ENCODE measurements at regions not wholly inside any gene's neighbourhood (a gene's known extent, or its start where the extent isn't known, plus 50 kb on each side); places are given as distances from the start of the nearest gene placed in this dataset.
A peak's percentile ranks its signal among the peaks of the same experiment; 100 is the strongest.

DNA sequence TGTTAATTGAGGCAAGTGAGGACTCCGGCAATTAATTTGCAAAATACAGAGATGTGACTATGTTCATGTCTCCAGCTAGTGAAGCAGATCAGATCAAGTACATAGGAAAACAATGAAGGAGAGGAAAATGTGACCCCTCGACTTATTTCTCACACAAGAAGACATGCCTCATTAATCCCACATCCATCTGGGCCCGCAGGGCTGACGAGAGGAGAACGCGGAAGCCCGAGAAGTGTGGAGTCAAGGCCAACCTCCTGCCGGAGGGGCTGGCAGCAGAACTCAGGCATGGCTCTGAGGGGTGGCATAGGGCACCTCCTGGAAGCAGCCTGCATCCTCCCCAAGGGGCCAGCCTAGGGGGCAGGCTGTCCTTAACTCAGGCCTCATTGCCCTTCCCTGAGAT lies 54.4 kb downstream of the ZNF503 start:
- DNase-seq (no peak), ATAC-seq (no peak)
- POLR2A ChIA-PET = no interaction called here
- Mint-ChIP-seq H3K36me3 (no peaks in the 10 kb centered on the region), H3K27ac (no peak overlapping the region), H3K4me1 (no peaks in the 10 kb centered on the region), H3K27me3 (peaks cover 0 to 9% (median 3%) of the 10 kb centered on the region in 5 donors), H3K9me3 (no peaks in the 10 kb centered on the region), H3K4me3 (no peak overlapping the region)

DNA sequence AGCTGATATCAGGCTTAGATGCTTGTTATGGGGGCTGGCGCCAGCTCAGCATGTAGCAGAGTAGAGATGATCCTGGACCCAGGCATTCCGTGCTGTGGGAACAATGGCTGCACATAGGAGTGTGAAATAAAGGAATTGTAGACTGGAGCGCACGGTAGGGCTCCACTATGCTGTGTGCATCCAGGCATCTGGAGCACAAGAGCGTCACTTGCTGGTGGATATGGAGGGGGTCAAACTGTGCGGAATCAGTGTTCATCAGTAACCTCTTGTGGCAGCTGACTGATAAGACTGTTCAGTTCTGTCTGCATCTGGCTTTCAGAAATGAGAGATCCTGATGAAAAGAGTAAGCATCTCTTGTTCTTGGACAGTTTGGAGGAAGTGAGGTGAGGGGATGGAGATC lies 55.8 kb downstream of the ZNF503 start:
- ATAC-seq (no peak), DNase-seq (no peak)
- Mint-ChIP-seq H3K27me3 (peaks cover 0 to 6% (median 3%) of the 10 kb centered on the region in 5 donors), H3K36me3 (no peaks in the 10 kb centered on the region), H3K9me3 (no peaks in the 10 kb centered on the region), H3K27ac (peak overlapping the region in 1 of 10 donors; percentile 5), H3K4me3 (no peak overlapping the region), H3K4me1 (no peaks in the 10 kb centered on the region)
- POLR2A ChIA-PET = no interaction called here

GRCh38 chr10:75344170-75344569 lies 57.4 kb downstream of the ZNF503 start:
- Mint-ChIP-seq H3K4me3 (no peak overlapping the region), H3K4me1 (no peaks in the 10 kb centered on the region), H3K27ac (no peak overlapping the region), H3K27me3 (peaks cover 0 to 10% (median 6%) of the 10 kb centered on the region in 5 donors), H3K36me3 (peaks cover 0 to under 1% (median 0%) of the 10 kb centered on the region in 3 donors), H3K9me3 (no peaks in the 10 kb centered on the region)
- POLR2A ChIA-PET = no interaction called here
- no peak for ATAC-seq
- DNase-seq = no peak

DNA sequence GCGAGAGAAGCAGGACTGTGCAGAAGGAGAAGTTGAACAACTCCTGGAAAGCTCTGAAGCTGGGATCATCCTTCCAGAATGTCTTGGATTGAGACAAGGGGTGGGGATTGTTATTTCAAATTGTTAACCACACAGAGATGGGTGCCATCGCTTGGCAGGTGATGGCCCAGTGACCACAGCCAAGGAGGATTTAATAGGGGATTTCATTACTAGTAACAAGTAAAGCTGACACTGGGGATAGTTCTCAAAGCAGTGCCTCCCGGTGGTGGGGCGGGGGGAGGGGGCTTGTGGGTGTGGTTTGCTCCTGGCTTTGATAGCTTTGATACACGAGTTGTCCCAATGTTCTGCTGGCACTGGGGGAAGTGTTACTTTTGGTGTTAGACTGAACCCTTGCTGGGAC lies 59.2 kb downstream of the ZNF503 start:
- Mint-ChIP-seq H3K4me1 (no peaks in the 10 kb centered on the region), H3K36me3 (peaks cover 0 to 2% (median 0%) of the 10 kb centered on the region in 3 donors), H3K27ac (no peak overlapping the region), H3K4me3 (no peak overlapping the region), H3K9me3 (no peaks in the 10 kb centered on the region), H3K27me3 (peaks cover 0 to 13% (median 6%) of the 10 kb centered on the region in 5 donors)
- DNase-seq (no peak), ATAC-seq (no peak)
- POLR2A ChIA-PET = no interaction called here

DNA sequence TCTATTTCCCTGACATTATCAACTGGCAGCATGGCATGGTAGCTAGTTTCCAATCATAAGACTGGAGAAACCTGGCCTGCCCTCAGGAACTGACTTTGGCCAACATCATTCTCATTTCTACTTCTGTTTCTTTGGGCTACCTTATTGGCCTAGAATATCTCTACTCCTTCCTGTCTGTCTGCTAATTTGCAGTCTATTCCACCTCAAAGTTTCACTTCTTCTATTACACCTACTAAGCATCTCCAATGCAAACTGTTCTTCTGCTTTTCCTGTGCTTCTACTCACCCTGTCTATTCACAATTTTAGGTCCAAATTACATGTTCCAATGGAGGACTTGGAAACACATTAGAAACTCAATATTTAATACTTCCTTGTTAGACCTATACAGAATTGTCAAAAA lies 65.6 kb downstream of the ZNF503 start:
- no peak for ATAC-seq

DNA sequence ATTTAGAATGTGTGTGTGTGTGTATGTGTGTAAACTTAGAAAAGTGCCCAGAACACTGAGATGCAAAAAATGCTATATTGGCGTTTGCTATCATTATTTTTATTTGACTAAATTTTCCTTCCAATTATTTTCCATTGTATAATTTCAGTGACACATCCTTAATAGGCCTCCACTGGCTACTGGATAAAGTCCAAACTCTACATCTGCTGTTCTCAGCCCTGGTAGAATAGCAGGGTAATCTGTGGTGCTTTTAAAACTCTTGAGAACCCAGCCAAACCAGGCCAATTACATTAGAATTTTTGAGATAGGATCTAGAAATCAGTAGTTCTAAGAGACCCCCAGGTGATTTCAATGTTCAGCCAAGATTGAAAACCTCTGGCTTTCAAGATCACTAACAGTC lies 66.4 kb downstream of the ZNF503 start:
- peaks cover 0 to 12% (median 2%) of the 10 kb centered on the region in 9 donors for H3K9me3 Mint-ChIP-seq
- H3K4me1 Mint-ChIP-seq = peaks cover 0 to 5% (median 0%) of the 10 kb centered on the region in 4 donors
- no peak overlapping the region for H3K4me3 Mint-ChIP-seq
- peaks cover 0 to 5% (median 2%) of the 10 kb centered on the region in 3 donors for H3K36me3 Mint-ChIP-seq
- no peak for DNase-seq
- no peak overlapping the region for H3K27ac Mint-ChIP-seq
- no peak for ATAC-seq
- POLR2A ChIA-PET = no interaction called here
- H3K27me3 Mint-ChIP-seq = peaks cover 9 to 29% (median 18%) of the 10 kb centered on the region in 5 donors

More for the DNA sequence above, 65.6 kb downstream of the ZNF503 start:
- Mint-ChIP-seq H3K4me3 (no peak overlapping the region), H3K27ac (no peak overlapping the region), H3K9me3 (peaks cover 0 to 12% (median 2%) of the 10 kb centered on the region in 9 donors), H3K4me1 (peaks cover 0 to 5% (median 0%) of the 10 kb centered on the region in 4 donors), H3K27me3 (peaks cover 5 to 22% (median 17%) of the 10 kb centered on the region in 5 donors), H3K36me3 (peaks cover 0 to 5% (median 2%) of the 10 kb centered on the region in 3 donors)
- POLR2A ChIA-PET = no interaction called here
- DNase-seq = no peak

GRCh38 chr10:75334720-75335119 lies 66.8 kb downstream of the ZNF503 start:
- Mint-ChIP-seq H3K9me3 (peaks cover 0 to 12% (median 2%) of the 10 kb centered on the region in 9 donors), H3K4me3 (no peak overlapping the region), H3K27ac (no peak overlapping the region), H3K27me3 (peaks cover 14 to 34% (median 21%) of the 10 kb centered on the region in 5 donors), H3K4me1 (peaks cover 0 to 5% (median 0%) of the 10 kb centered on the region in 4 donors), H3K36me3 (peaks cover 0 to 5% (median 2%) of the 10 kb centered on the region in 3 donors)
- DNase-seq (no peak), ATAC-seq (no peak)
- POLR2A ChIA-PET = no interaction called here

DNA sequence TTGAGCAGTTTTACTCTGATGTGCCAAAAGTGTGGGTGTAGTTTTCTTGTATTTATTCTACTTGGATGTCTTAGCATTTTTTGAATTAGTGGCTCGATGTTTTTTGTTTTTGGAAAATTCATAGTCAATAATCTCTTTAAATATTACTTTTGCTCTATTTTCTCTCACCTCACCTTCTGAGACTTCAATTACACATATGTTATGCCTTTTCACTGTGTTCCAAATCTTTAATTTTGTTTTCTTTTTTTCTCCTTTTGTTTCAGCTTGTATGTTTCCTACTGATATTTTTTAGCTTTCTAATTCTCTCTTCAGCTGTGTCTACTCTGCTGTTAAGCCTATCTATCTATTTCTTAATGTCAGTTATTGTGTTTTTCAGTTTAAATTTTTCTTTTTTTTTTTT lies 69.5 kb downstream of the ZNF503 start:
- no peak for DNase-seq
- Mint-ChIP-seq H3K4me1 (peaks cover 0 to 5% (median 0%) of the 10 kb centered on the region in 4 donors), H3K27me3 (peaks cover 19 to 45% (median 30%) of the 10 kb centered on the region in 5 donors), H3K27ac (no peak overlapping the region), H3K4me3 (no peak overlapping the region), H3K9me3 (peaks cover 0 to 12% (median 2%) of the 10 kb centered on the region in 9 donors), H3K36me3 (peaks cover 0 to 5% (median 0%) of the 10 kb centered on the region in 3 donors)
- ATAC-seq = no peak
- POLR2A ChIA-PET = no interaction called here

DNA sequence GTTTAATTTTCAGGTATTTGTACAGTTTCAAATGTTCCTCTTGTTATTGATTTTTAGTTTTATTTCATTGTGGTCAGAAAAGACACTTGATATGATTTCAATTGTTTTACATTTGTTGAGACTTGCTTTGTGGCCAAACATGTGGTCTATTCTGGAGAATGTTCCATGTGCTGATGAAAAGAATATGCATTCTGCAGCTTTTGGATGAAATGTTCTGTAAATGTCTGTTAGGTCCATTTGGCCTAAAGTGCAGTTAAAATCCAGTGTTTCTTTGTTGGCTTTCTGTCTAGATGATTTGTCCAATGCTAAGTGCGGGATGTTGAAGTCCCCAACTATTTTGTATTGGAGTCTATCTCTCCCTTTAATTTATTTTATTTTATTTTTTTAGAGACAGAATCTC lies 70.5 kb downstream of the ZNF503 start:
- H3K27ac Mint-ChIP-seq = no peak overlapping the region
- peaks cover 19 to 41% (median 29%) of the 10 kb centered on the region in 5 donors for H3K27me3 Mint-ChIP-seq
- peaks cover 0 to 5% (median 0%) of the 10 kb centered on the region in 4 donors for H3K4me1 Mint-ChIP-seq
- H3K9me3 Mint-ChIP-seq = peaks cover 0 to 11% (median 2%) of the 10 kb centered on the region in 9 donors
- DNase-seq = no peak
- no peak for ATAC-seq
- no peak overlapping the region for H3K4me3 Mint-ChIP-seq
- peaks cover 0 to 5% (median 0%) of the 10 kb centered on the region in 3 donors for H3K36me3 Mint-ChIP-seq
- POLR2A ChIA-PET = no interaction called here

GRCh38 chr10:75329190-75329745 lies 72.3 kb downstream of the ZNF503 start:
- Mint-ChIP-seq H3K9me3 (peaks cover 0 to 2% (median 0%) of the 10 kb centered on the region in 9 donors), H3K4me1 (no peaks in the 10 kb centered on the region), H3K36me3 (no peaks in the 10 kb centered on the region), H3K4me3 (no peak overlapping the region), H3K27me3 (peaks cover 15 to 35% (median 23%) of the 10 kb centered on the region in 5 donors), H3K27ac (no peak overlapping the region)
- DNase-seq (no peak), ATAC-seq (no peak)
- POLR2A ChIA-PET = no interaction called here

GRCh38 chr10:75326306-75326705 lies 75.3 kb downstream of the ZNF503 start:
- POLR2A ChIA-PET = no interaction called here

GRCh38 chr10:75319274-75319673 lies 82.3 kb downstream of the ZNF503 start:
- POLR2A ChIA-PET = no interaction called here
- H3K9me3 Mint-ChIP-seq = peaks cover 7 to 74% (median 38%) of the 10 kb centered on the region in 9 donors

More at GRCh38 chr10:75326306-75326705, 75.3 kb downstream of the ZNF503 start:
- Mint-ChIP-seq H3K36me3 (peaks cover 0 to 5% (median 0%) of the 10 kb centered on the region in 3 donors), H3K4me3 (no peak overlapping the region), H3K27me3 (peaks cover 12 to 26% (median 16%) of the 10 kb centered on the region in 5 donors), H3K9me3 (peaks cover 0 to 19% (median 9%) of the 10 kb centered on the region in 9 donors), H3K4me1 (no peaks in the 10 kb centered on the region), H3K27ac (no peak overlapping the region)
- no peak for ATAC-seq
- DNase-seq = no peak

DNA sequence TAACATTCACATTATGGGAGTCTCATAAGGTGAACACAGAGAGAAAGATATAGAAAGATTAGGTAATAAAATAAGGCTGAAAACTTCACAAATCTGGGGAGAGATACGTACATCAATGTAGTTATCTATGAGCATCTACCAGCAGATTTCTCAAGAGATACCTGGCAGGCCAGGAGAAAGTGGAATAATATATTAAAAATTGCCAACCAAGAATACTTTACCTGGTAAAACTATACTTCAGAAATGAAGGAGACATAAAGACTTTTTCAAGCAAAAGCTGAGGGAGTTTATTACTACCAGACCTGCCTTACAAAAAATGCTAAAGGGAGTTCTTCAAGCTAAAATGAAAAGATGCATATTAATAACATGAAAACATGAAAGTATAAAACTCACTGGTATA lies 78.8 kb upstream of the COMTD1 start:
- POLR2A ChIA-PET = no interaction called here
- no peak for ATAC-seq
- Mint-ChIP-seq H3K4me3 (no peak overlapping the region), H3K27me3 (peaks cover 7 to 31% (median 13%) of the 10 kb centered on the region in 5 donors), H3K9me3 (peaks cover 10 to 73% (median 42%) of the 10 kb centered on the region in 9 donors), H3K27ac (no peak overlapping the region), H3K4me1 (no peaks in the 10 kb centered on the region), H3K36me3 (peaks cover 0 to 42% (median 6%) of the 10 kb centered on the region in 3 donors)
- no peak for DNase-seq

More at GRCh38 chr10:75319274-75319673, 82.3 kb downstream of the ZNF503 start:
- peaks cover 0 to 30% (median 6%) of the 10 kb centered on the region in 3 donors for H3K36me3 Mint-ChIP-seq
- no peak for DNase-seq
- H3K4me1 Mint-ChIP-seq = no peaks in the 10 kb centered on the region
- no peak overlapping the region for H3K4me3 Mint-ChIP-seq
- peaks cover 3 to 11% (median 4%) of the 10 kb centered on the region in 5 donors for H3K27me3 Mint-ChIP-seq
- ATAC-seq = no peak
- H3K27ac Mint-ChIP-seq = no peak overlapping the region

All from naive thymus-derived CD8-positive, alpha-beta T cell (primary cell).